Loucy (cell line): ENCODE measurements at regions not wholly inside any gene's neighbourhood (a gene's known extent, or its start where the extent isn't known, plus 50 kb on each side); places are given as distances from the start of the nearest gene placed in this dataset.

Source experiments
- H2AFZ ChIP-seq: fragments of 200-600 bp; sonication (generic); 2 replicates; pipeline ENCODE4 v1.6.0; 2016; ENCODE audit warnings: antibody characterized with exemption, mild to moderate bottlenecking, low read length, moderate library complexity
- H3F3A ChIP-seq: fragments of 200-600 bp; 2 replicates; pipeline ENCODE4 v1.6.0; 2016; ENCODE audit warnings: antibody characterized with exemption, low read depth, mild to moderate bottlenecking
- H3K27me3 ChIP-seq: fragments of 200-600 bp; sonication (generic); 2 replicates; pipeline ENCODE4 v1.6.1; 2014; ENCODE audit warnings: low read length, mild to moderate bottlenecking; ENCODE audit not compliant: insufficient read depth, poor library complexity, severe bottlenecking
- H3K36me3 ChIP-seq: fragments of 200-600 bp; sonication (generic); 2 replicates; pipeline ENCODE4 v1.6.1; 2016; ENCODE audit warnings: low read length; ENCODE audit not compliant: insufficient read depth
- H3K4me1 ChIP-seq: fragments of 200-600 bp; sonication (generic); 2 replicates; pipeline ENCODE4 v1.5.1; 2014; ENCODE audit warnings: low read length, mild to moderate bottlenecking; ENCODE audit not compliant: insufficient read depth, poor library complexity, severe bottlenecking
- H3K4me2 ChIP-seq: fragments of 200-600 bp; sonication (generic); 2 replicates; pipeline ENCODE4 v1.6.0; 2014; ENCODE audit warnings: antibody characterized with exemption, low read length, low read depth, mild to moderate bottlenecking; ENCODE audit not compliant: poor library complexity, severe bottlenecking
- H3K4me3 ChIP-seq: fragments of 200-600 bp; sonication (generic); 2 replicates; pipeline ENCODE4 v1.5.1; 2014; ENCODE audit warnings: low read length, mild to moderate bottlenecking, mixed read lengths; ENCODE audit not compliant: poor library complexity, severe bottlenecking
- H3K79me2 ChIP-seq: fragments of 200-600 bp; sonication (generic); 2 replicates; pipeline ENCODE4 v1.6.1; 2014; ENCODE audit warnings: low read length; ENCODE audit not compliant: insufficient read depth
- H3K9ac ChIP-seq: fragments of 200-600 bp; sonication (generic); 2 replicates; pipeline ENCODE4 v1.6.0; 2014; ENCODE audit warnings: mild to moderate bottlenecking, low read depth, low read length, moderate library complexity; ENCODE audit not compliant: poor library complexity, severe bottlenecking
- H3K9me2 ChIP-seq: fragments of 200-600 bp; sonication (generic); replicated peaks from 2 replicates; pipeline ENCODE4 v1.6.1; 2016; ENCODE audit warnings: low read depth, low read length, mixed read lengths
- H3K9me3 ChIP-seq: fragments of 200-600 bp; sonication (generic); 2 replicates; pipeline ENCODE4 v1.6.1; 2014; ENCODE audit warnings: mild to moderate bottlenecking, antibody characterized with exemption, low read length, low read depth; ENCODE audit not compliant: insufficient read depth
- H4K20me1 ChIP-seq: fragments of 200-600 bp; sonication (generic); 2 replicates; pipeline ENCODE4 v1.6.0; 2014; ENCODE audit warnings: antibody characterized with exemption, low read length, mild to moderate bottlenecking; ENCODE audit not compliant: insufficient read depth, poor library complexity, severe bottlenecking
- CTCF ChIP-seq: fragments of 200-600 bp; sonication (generic); conservative IDR thresholded peaks from 2 replicates; pipeline ENCODE4 v1.5.1; 2014; ENCODE audit warnings: mild to moderate bottlenecking, antibody characterized with exemption, low read length
- EZH2phosphoT487 ChIP-seq: fragments of 200-600 bp; IDR thresholded peaks from 2 replicates; pipeline ENCODE4 v1.6.1; 2018; ENCODE audit warnings: antibody characterized with exemption, mild to moderate bottlenecking, moderate library complexity, borderline replicate concordance

- Histone ChIP-seq H3K79me2 (no peaks in the 10 kb centered on the region), H3K4me2 (no peak overlapping the region), H3K4me3 (no peak overlapping the region)
Measured at GRCh38 chr14:28298156-28298555, 468.4 kb upstream of the FOXG1 start.

GRCh38 chr14:28299227-28299626 lies 467.4 kb upstream of the FOXG1 start:
- Histone ChIP-seq H3K9me3 (peaks cover 4% of the 10 kb centered on the region; the same call in 1 of the 2 replicates), H3K79me2 (no peaks in the 10 kb centered on the region), H3K9me2 (no peaks in the 10 kb centered on the region), H2AFZ (no peak overlapping the region), H3K4me3 (no peak overlapping the region), H3K9ac (no peak overlapping the region), H3K4me1 (no peaks in the 10 kb centered on the region), H4K20me1 (no peaks in the 10 kb centered on the region), H3F3A (no peaks in the 10 kb centered on the region), H3K27me3 (no peaks in the 10 kb centered on the region), H3K4me2 (no peak overlapping the region), H3K36me3 (no peaks in the 10 kb centered on the region)
- TF ChIP-seq CTCF (no peak), EZH2phosphoT487 (no peak)

More at GRCh38 chr14:28298156-28298555, 468.4 kb upstream of the FOXG1 start:
- TF ChIP-seq EZH2phosphoT487 (no peak), CTCF (no peak)
- H3F3A ChIP-seq, result no peaks in the 10 kb centered on the region
- no peaks in the 10 kb centered on the region for H3K27me3 ChIP-seq
- H2AFZ ChIP-seq, result no peak overlapping the region
- H3K9me3 ChIP-seq, result peaks cover 4% of the 10 kb centered on the region; the same call in 1 of the 2 replicates
- no peaks in the 10 kb centered on the region for H4K20me1 ChIP-seq
- H3K9me2 ChIP-seq, result no peaks in the 10 kb centered on the region
- no peak overlapping the region for H3K9ac ChIP-seq
- H3K4me1 ChIP-seq, result no peaks in the 10 kb centered on the region
- no peaks in the 10 kb centered on the region for H3K36me3 ChIP-seq

- no peaks in the 10 kb centered on the region for H3F3A ChIP-seq
- H3K27me3 ChIP-seq, result no peaks in the 10 kb centered on the region
- H3K9ac ChIP-seq, result no peak overlapping the region
- H3K4me3 ChIP-seq, result no peak overlapping the region
- H3K9me2 ChIP-seq, result 0 out of 2 replicates have a peak, but pooled peaks cover under 1% of the 10 kb centered on the region
- no peaks in the 10 kb centered on the region for H4K20me1 ChIP-seq
- no peak overlapping the region for H2AFZ ChIP-seq
- no peaks in the 10 kb centered on the region for H3K36me3 ChIP-seq
- H3K9me3 ChIP-seq, result peaks cover 4% of the 10 kb centered on the region; the same call in 1 of the 2 replicates
- H3K4me1 ChIP-seq, result no peaks in the 10 kb centered on the region
- H3K4me2 ChIP-seq, result no peak overlapping the region
- TF ChIP-seq CTCF (no peak), EZH2phosphoT487 (no peak)
- no peaks in the 10 kb centered on the region for H3K79me2 ChIP-seq
Measured at GRCh38 chr14:28300356-28300755, 466.2 kb upstream of the FOXG1 start.
